Muscle layer of colon (tissue), 2 donors: ENCODE measurements at regions not wholly inside any gene's neighbourhood (a gene's known extent, or its start where the extent isn't known, plus 50 kb on each side); places are given as distances from the start of the nearest gene placed in this dataset.
"Not testable (repeated sequence)": the region's sequence is repeated elsewhere in the genome, so short reads cannot be mapped to it uniquely, and the experiment has no call there.

Experiments
- H3K27ac ChIP-seq: one replicate; pipeline ENCODE4 v1.7.0; 2013; ENCODE audit warnings: low read depth, mild to moderate bottlenecking, low read length, moderate library complexity
- H3K27me3 ChIP-seq, 2 donors: one replicate each; pipeline ENCODE4 v1.7.0; 2013; ENCODE audit warnings: low read length in 2 of 2, mild to moderate bottlenecking in 2 of 2; ENCODE audit not compliant: insufficient read depth in 2 of 2, control insufficient read depth in 1 of 2
- H3K36me3 ChIP-seq: one replicate; pipeline ENCODE4 v1.7.0; 2013; ENCODE audit warnings: mild to moderate bottlenecking, low read length; ENCODE audit not compliant: insufficient read depth
- H3K4me1 ChIP-seq: one replicate; pipeline ENCODE4 v1.7.0; 2013; ENCODE audit warnings: mild to moderate bottlenecking, low read length; ENCODE audit not compliant: insufficient read depth
- H3K4me3 ChIP-seq, 2 donors: one replicate each; pipeline ENCODE4 v1.7.0; 2013; ENCODE audit warnings: low read length in 2 of 2, low read depth in 1 of 2, mild to moderate bottlenecking in 1 of 2, moderate library complexity in 1 of 2
- H3K9ac ChIP-seq: one replicate; pipeline ENCODE4 v1.7.0; 2013; ENCODE audit warnings: low read length
- H3K9me3 ChIP-seq: one replicate; pipeline ENCODE4 v1.7.0; 2013; ENCODE audit warnings: mild to moderate bottlenecking, low read length
- donor health status: abdominal sarcoma.
- donor health status: Adenocarcinoma of cecum.

GRCh38 chr4:126172126-126172525 is 857.4 kb downstream of the FAT4 start:
- Histone ChIP-seq H3K9ac (no peak overlapping the region), H3K27ac (no peak overlapping the region), H3K27me3 (no peaks in the 10 kb centered on the region), H3K9me3 (no peaks in the 10 kb centered on the region), H3K4me1 (no peaks in the 10 kb centered on the region), H3K36me3 (no peaks in the 10 kb centered on the region), H3K4me3 (no peak overlapping the region)

- no peaks in the 10 kb centered on the region for H3K9me3 ChIP-seq
- H3K27me3 ChIP-seq = no peaks in the 10 kb centered on the region
- no peaks in the 10 kb centered on the region for H3K4me1 ChIP-seq
- H3K36me3 ChIP-seq = no peaks in the 10 kb centered on the region
- no peak overlapping the region for H3K27ac ChIP-seq
- no peak overlapping the region for H3K4me3 ChIP-seq
- no peak overlapping the region for H3K9ac ChIP-seq
Observed at GRCh38 chr4:126174627-126175026, 859.9 kb downstream of the FAT4 start.

GRCh38 chr4:126180642-126181041 is 865.9 kb downstream of the FAT4 start:
- Histone ChIP-seq H3K4me3 (no peak overlapping the region), H3K9ac (no peak overlapping the region), H3K9me3 (no peaks in the 10 kb centered on the region), H3K36me3 (no peaks in the 10 kb centered on the region), H3K27me3 (no peaks in the 10 kb centered on the region), H3K4me1 (peaks cover 9% of the 10 kb centered on the region), H3K27ac (no peak overlapping the region)

GRCh38 chr4:126182336-126182735 is 867.6 kb downstream of the FAT4 start:
- Histone ChIP-seq H3K9me3 (no peaks in the 10 kb centered on the region), H3K9ac (no peak overlapping the region), H3K36me3 (no peaks in the 10 kb centered on the region), H3K4me3 (no peak overlapping the region), H3K27ac (no peak overlapping the region), H3K27me3 (no peaks in the 10 kb centered on the region), H3K4me1 (peaks cover 9% of the 10 kb centered on the region)

- H3K4me3 ChIP-seq = no peak overlapping the region
- no peaks in the 10 kb centered on the region for H3K27me3 ChIP-seq
- no peak overlapping the region for H3K27ac ChIP-seq
- no peaks in the 10 kb centered on the region for H3K9me3 ChIP-seq
- H3K4me1 ChIP-seq = peaks cover 9% of the 10 kb centered on the region
- no peak overlapping the region for H3K9ac ChIP-seq
- H3K36me3 ChIP-seq = no peaks in the 10 kb centered on the region
Observed at GRCh38 chr4:126182786-126183185, 868.0 kb downstream of the FAT4 start.

GRCh38 chr4:126183206-126183605 is 868.5 kb downstream of the FAT4 start:
- H3K27me3 ChIP-seq = no peaks in the 10 kb centered on the region
- H3K9ac ChIP-seq = no peak overlapping the region
- H3K27ac ChIP-seq = no peak overlapping the region
- no peak overlapping the region for H3K4me3 ChIP-seq
- H3K9me3 ChIP-seq = no peaks in the 10 kb centered on the region
- peaks cover 9% of the 10 kb centered on the region for H3K4me1 ChIP-seq
- no peaks in the 10 kb centered on the region for H3K36me3 ChIP-seq

GRCh38 chr4:126191536-126191935 is 876.8 kb downstream of the FAT4 start:
- no peak overlapping the region for H3K27ac ChIP-seq
- H3K9me3 ChIP-seq = no peaks in the 10 kb centered on the region
- H3K9ac ChIP-seq = no peak overlapping the region
- H3K27me3 ChIP-seq = no peaks in the 10 kb centered on the region
- H3K4me3 ChIP-seq = no peak overlapping the region
- no peaks in the 10 kb centered on the region for H3K4me1 ChIP-seq
- H3K36me3 ChIP-seq = no peaks in the 10 kb centered on the region

GRCh38 chr4:126192506-126192905 is 877.8 kb downstream of the FAT4 start:
- no peaks in the 10 kb centered on the region for H3K36me3 ChIP-seq
- H3K4me1 ChIP-seq = no peaks in the 10 kb centered on the region
- no peaks in the 10 kb centered on the region for H3K9me3 ChIP-seq
- no peak overlapping the region for H3K4me3 ChIP-seq
- H3K9ac ChIP-seq = no peak overlapping the region
- no peak overlapping the region for H3K27ac ChIP-seq
- H3K27me3 ChIP-seq = no peaks in the 10 kb centered on the region

GRCh38 chr4:126201251-126202138 is 886.7 kb downstream of the FAT4 start:
- H3K4me3 ChIP-seq, H3K9ac ChIP-seq, H3K4me1 ChIP-seq, H3K9me3 ChIP-seq, H3K27ac ChIP-seq, H3K27me3 ChIP-seq, H3K36me3 ChIP-seq: not testable (repeated sequence)

GRCh38 chr4:126202226-126202625 is 887.5 kb downstream of the FAT4 start:
- no peaks in the 10 kb centered on the region for H3K27me3 ChIP-seq
- H3K4me1 ChIP-seq = no peaks in the 10 kb centered on the region
- no peak overlapping the region for H3K27ac ChIP-seq
- no peak overlapping the region for H3K4me3 ChIP-seq
- no peaks in the 10 kb centered on the region for H3K36me3 ChIP-seq
- no peak overlapping the region for H3K9ac ChIP-seq
- H3K9me3 ChIP-seq = no peaks in the 10 kb centered on the region

- H3K4me1 ChIP-seq = no peaks in the 10 kb centered on the region
- no peak overlapping the region for H3K9ac ChIP-seq
- H3K9me3 ChIP-seq = no peaks in the 10 kb centered on the region
- H3K4me3 ChIP-seq = no peak overlapping the region
- no peak overlapping the region for H3K27ac ChIP-seq
- H3K27me3 ChIP-seq = no peaks in the 10 kb centered on the region
- no peaks in the 10 kb centered on the region for H3K36me3 ChIP-seq
Observed at GRCh38 chr4:126207910-126208309, 893.2 kb downstream of the FAT4 start.

GRCh38 chr4:126209147-126209546 is 894.4 kb downstream of the FAT4 start:
- Histone ChIP-seq H3K4me3 (no peak overlapping the region), H3K9ac (no peak overlapping the region), H3K27ac (no peak overlapping the region), H3K9me3 (no peaks in the 10 kb centered on the region), H3K4me1 (no peaks in the 10 kb centered on the region), H3K36me3 (no peaks in the 10 kb centered on the region), H3K27me3 (no peaks in the 10 kb centered on the region)
